Hematopoietic multipotent progenitor cell treated with erythropoietin and hydrocortisone succinate and interleukin-3 and kit ligand, for 4 days (in vitro differentiated cells): ENCODE measurements at regions not wholly inside any gene's neighbourhood (a gene's known extent, or its start where the extent isn't known, plus 50 kb on each side); places are given as distances from the start of the nearest gene placed in this dataset.

Experiments used
- DNase-seq: peaks from one replicate; pipeline ENCODE4 v3.0.0-alpha.2; 2015

DNA sequence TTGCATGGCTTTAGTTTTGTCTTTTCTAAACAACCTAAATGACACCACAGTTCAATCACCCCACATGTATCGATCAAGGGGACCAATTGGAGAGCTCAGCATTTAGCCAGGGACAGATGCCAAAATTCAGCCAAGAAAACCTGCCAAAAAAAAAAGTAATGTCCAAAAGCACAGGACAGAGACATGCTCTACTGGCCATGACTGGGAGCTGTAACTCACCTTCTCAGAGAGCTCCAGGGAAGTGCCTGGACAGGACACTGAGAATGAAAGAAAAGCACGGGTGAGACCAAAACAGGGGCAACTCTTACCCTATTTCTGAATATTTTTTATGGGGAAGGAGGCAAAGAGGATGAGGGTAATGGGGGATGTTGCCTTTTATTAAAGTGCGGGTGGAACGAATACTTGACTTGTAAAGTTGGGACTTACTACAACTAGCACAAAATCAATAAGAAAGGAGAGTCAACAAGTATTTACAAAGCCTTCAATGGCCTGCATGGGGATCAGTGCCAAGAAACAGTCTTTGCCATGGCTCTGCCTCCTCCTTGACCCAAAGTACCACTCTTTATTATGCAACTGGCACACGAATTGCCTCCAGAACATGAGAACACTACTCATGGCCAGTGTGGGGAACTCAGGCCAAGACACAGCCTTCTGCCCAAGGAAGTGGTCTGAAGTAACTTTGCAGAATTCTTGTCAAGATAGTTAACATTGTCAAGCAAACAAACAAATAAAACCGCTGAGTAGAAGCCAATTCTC, 72.9 kb upstream of the HK2 start:
- DNase-seq, result no peak

GRCh38 chr2:74762789-74763188, 71.1 kb upstream of the HK2 start:
- DNase-seq, result peak; percentile 77

GRCh38 chr2:74763962-74764428, 69.9 kb upstream of the HK2 start:
- no peak for DNase-seq

DNA sequence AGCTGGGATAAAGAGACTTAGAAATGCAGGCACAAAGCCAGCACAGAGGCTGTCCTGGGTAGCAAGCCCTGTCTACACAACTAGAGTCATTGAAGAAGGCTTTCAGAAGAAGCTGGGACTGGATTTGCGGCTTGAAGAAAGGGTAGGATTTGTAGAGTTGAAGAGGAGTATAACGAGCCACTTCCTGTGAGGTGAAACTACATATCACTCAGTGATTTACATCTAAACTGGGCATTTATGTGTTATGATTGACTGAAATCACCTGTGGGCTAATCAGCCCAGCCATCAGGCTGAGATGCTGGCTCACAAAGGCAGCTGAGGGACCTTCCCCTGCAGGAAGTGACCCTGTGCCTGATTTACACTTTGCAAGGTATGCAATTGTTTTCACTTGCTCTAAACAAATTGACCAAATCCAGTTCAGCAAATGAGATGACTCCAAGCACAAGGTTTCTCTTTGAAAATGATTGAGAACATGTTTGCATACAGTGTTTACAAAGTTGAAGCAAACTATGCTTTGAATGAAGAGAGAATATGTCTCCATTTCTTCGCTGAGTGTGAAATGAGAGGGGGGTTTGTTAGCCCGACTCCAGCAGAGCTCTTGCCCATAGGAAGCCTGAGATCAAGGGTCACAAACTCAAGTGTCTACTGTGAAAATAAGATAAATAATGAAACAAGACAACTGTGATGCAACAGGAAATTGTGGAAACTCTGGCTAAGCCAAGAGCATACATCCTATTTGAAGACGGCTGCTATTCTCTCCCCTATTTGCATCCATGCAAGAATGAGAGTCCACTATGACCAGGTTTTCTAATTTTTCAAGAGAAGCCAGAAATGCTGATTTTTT, 69.3 kb upstream of the HK2 start:
- DNase-seq, result peak; percentile 58

DNA sequence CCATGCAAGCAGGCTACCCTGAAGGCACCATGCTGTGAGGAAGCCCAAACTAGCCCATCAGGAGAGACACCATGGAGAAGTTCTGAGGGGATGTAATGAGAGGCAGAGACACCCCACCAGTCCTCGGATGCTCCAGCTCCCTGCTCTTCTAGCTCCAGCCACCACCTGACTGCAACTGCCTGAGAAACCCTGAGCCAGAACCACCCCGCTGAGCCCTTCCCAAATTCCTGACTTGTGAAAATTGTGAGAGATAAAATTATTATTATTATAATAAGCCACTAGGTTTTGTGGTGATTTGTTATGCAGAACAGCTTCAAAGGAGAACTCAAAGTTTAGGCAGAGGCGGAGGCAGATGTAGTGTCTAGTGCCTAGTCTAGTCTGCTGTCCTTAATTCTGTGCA, 67.1 kb upstream of the HK2 start:
- DNase-seq, result no peak

DNA sequence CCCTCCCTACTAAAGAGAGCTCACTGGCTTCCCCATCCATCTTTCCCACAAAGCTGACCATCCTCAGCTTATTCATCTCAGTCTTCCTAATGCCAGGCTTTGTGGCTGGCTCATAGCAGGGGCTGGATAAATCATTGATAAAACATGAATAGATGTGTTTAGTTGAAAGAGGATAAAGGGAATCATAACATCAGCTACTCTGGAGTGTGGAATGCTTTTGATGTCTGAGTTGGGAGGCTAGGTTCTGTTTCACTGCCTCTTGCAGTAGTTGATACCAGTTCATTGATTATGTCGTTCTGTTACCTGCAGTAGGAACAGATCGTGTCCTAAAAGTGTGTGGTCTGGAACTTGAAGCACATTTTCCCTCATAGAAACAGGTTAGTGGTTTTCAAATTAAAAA, 66.3 kb upstream of the HK2 start:
- no peak for DNase-seq

DNA sequence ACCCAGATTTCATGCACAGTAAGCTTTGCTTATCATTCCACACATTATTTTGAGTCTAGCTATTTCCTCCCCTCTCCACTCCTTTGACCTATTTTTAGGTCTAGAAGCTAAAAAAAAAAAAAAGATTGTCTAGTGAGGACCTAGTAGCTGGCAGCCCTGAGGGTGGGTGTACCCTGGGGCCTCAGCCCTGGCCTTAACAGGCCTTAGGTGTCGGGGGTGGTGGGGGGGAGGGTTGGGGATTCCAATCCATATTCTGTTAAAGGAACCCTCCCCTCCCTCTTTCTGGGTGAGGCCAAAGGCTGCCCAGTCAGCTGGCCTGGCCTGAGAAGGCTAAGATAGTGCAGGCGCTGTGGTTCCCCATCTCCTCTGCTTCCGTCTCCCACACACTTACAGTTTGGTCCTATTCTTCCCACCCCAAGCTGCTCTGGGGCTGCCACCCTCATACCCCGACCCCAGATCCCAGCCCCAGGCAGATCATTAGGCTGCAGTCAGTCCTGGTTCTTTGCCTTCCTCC, 65.5 kb upstream of the HK2 start:
- DNase-seq, result no peak

DNA sequence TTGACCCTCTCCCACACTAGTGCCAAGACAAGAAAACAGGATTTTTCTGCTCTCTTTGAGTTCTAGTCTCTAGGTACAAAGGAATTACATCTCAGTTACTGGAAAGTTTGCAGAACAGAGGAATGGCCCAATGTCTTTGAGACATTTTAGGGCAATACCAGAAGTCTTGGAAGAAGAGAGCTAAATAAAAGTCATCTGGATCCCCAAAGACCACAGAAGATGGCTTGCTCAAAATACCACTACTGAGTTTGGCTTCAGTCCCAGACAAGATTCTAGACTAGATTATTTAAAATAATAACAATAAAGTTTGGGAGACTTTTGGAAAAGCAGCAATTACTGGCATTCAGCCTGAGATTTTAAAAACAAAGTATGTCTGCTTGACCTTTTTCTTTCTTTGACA, 61.9 kb upstream of the HK2 start:
- DNase-seq, result no peak

DNA sequence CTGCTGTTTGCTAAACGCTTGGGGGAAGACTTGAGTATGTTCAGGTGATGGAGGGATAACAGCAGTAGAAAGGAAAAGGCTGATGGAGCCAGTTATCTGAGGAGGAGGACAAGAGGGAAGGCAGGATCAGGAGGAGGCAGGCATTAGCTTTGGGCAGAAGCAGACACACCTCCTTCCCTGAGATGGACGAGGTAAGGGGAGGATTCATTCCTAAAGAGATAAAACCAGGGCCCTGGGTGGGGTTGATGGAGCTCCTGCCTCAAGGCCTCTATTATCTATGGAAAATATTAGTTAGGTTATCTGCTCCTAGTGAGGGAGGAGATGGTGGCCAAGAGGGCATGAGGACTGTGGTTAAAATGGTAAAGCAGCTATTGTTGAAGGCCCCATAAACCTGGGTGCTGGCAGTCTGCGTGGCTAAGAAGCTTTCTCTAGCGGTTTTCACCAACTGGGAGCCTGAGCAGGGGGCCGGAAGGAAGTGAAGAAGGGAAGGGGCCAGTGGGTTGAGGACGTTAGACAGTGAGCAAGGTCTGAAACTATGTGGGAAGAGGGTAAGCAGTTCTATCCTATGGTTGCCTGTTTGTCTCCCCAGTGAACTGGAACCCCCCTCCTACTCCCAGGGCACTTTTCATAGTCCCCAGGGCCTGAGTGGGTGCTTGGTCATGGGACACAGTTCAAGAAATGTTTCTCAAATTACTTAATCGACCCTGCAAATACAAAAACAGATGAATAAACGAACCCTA, 56.6 kb upstream of the HK2 start:
- peak; percentile 33 for DNase-seq

- DNase-seq, result no peak
Measured at GRCh38 chr2:74778381-74779264, 55.3 kb upstream of the HK2 start.

GRCh38 chr2:74779265-74779558, 54.7 kb upstream of the HK2 start:
- no peak for DNase-seq

DNA sequence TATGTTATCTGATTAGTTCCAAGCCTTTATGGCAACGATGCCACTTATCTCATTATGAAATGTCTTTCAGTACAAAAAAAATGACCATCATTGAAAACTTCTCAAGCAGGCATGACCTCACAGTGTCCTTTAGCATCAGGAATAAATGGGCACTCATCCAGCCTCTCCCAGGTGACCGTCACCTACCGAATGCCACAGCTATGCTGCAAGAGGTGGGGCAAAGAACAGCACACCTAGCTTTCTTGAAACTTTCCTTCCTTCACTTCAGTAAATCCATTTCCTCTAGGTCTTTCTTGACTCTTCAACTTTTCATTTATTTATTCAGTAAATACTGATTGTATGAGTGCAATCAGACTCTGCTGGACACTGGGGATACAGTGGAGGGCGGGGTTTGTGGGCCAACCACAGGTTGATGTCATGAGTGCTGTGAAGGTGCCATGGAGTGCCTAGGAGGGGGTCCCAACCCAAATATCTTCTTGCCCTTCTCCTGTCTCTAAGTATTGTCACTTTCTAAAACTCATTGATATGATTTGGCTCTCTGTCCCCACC, 54.3 kb upstream of the HK2 start:
- no peak for DNase-seq
